Breast epithelium (tissue), 4 donors: ENCODE measurements at regions not wholly inside any gene's neighbourhood (a gene's known extent, or its start where the extent isn't known, plus 50 kb on each side); places are given as distances from the start of the nearest gene placed in this dataset.

Experiments used
- DNase-seq, 2 donors: peaks; one replicate each; pipeline ENCODE4 v3.0.0-alpha.2; 2019; ENCODE audit warnings: low spot score in 2 of 2
- H3K27ac ChIP-seq, 2 donors: fragments of 200-600 bp; sonication (generic) in 1 of 2; one replicate each; pipeline ENCODE4 v1.5.1; 2016 to 2019; ENCODE audit warnings: mild to moderate bottlenecking in 1 of 2
- H3K27me3 ChIP-seq, 2 donors: fragments of 200-600 bp; sonication (generic) in 1 of 2; one replicate each; pipeline versions ENCODE4 v1.5.1 to v1.6.0; 2017 to 2019; ENCODE audit warnings: control low read depth in 1 of 2, mild to moderate bottlenecking in 1 of 2
- H3K36me3 ChIP-seq: fragments of 200-600 bp; one replicate; pipeline ENCODE4 v1.5.1; 2019
- H3K4me1 ChIP-seq, 2 donors: fragments of 200-600 bp; sonication (generic); one replicate each; pipeline ENCODE4 v1.5.1; 2016 to 2019; ENCODE audit warnings: control low read depth in 1 of 2
- H3K4me3 ChIP-seq, 3 donors: fragments of 200-600 bp; sonication (generic); 1 replicate in 2 of 3; 2 replicates in 1 of 3; pipeline ENCODE4 v1.5.1; 2016 to 2019; ENCODE audit warnings: mild to moderate bottlenecking in 3 of 3, moderate library complexity in 2 of 3
- H3K9me3 ChIP-seq, 2 donors: fragments of 200-600 bp; sonication (generic) in 1 of 2; one replicate each; pipeline ENCODE4 v1.5.1; 2016 to 2019; ENCODE audit warnings: control low read depth in 1 of 2
- POLR2A ChIP-seq: fragments of 450-650 bp; IDR thresholded peaks from one replicate; pipeline ENCODE4 v1.6.1; 2016; ENCODE audit warnings: antibody characterized with exemption, mild to moderate bottlenecking, moderate library complexity
- POLR2AphosphoS5 ChIP-seq, 3 donors: sonication (generic); formaldehyde crosslinking; IDR thresholded peaks; one replicate each; pipeline ENCODE4 v1.6.1; 2017; ENCODE audit warnings: antibody characterized with exemption in 3 of 3
- intact Hi-C: fragments of 100-400 bp; cut with DNase I; formaldehyde crosslinking; loops from one replicate; pipeline ENCODE4 v1.15.1; 2023; ENCODE audit warnings: low total_unique reads
- TF ChIP-seq, protein P1 (sequence below), 3 donors: fragments of 450-650 bp; IDR thresholded peaks; one replicate each; pipeline ENCODE4 v1.5.1; 2016 to 2017; ENCODE audit warnings: antibody characterized with exemption in 3 of 3, mild to moderate bottlenecking in 3 of 3, moderate library complexity in 3 of 3

DNA sequence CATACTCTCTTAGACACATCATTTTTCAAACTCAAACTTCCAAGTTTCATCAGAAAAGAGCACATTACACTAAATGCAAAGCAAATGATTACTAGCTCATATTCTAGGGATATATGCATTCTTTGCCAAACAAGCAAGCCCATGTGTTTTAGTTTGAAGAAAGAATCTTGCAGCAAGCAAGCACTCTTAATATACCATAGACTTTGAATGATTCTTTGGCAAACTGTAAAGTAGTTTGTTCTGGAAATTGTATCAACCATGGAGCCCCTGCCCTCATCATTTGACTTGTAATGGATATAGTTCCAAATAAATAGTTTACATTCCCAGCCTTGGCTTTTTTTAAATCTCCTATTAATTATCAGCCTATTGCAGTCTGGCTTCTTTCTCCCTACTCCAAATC is 325.2 kb downstream of the NR2F1-AS1 start:
- TF ChIP-seq, protein P1, sequence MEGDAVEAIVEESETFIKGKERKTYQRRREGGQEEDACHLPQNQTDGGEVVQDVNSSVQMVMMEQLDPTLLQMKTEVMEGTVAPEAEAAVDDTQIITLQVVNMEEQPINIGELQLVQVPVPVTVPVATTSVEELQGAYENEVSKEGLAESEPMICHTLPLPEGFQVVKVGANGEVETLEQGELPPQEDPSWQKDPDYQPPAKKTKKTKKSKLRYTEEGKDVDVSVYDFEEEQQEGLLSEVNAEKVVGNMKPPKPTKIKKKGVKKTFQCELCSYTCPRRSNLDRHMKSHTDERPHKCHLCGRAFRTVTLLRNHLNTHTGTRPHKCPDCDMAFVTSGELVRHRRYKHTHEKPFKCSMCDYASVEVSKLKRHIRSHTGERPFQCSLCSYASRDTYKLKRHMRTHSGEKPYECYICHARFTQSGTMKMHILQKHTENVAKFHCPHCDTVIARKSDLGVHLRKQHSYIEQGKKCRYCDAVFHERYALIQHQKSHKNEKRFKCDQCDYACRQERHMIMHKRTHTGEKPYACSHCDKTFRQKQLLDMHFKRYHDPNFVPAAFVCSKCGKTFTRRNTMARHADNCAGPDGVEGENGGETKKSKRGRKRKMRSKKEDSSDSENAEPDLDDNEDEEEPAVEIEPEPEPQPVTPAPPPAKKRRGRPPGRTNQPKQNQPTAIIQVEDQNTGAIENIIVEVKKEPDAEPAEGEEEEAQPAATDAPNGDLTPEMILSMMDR (IDR thresholded peaks at IDR 0.05) = no peak
- TF ChIP-seq POLR2AphosphoS5 (IDR thresholded peaks at IDR 0.05) = no peak
- no peak for TF ChIP-seq POLR2A

DNA sequence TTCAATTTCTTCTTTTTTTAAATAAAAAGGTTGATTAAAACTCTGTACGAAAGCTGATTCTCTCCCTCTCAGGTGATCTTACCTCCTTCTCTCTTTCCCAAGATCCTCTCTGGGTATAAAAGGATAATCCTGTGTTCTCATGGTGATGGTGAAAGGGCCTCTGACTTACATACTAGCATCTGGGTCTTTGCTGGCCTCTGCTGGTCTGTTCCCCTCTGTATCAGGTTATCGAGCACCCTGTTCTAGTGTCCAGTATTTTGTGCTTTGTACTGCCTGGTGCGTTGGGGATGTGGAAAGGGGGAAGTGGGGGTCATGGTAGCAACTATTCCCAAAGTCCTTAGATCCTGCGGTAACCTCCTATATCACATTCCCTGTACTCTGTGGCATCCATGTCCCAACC is 328.9 kb downstream of the NR2F1-AS1 start:
- H3K27me3 ChIP-seq = no peaks in the 10 kb centered on the region
- H3K27ac ChIP-seq = no peak overlapping the region
- DNase-seq = no peak
- intact Hi-C loops = no loop called here
- H3K4me3 ChIP-seq = no peak overlapping the region
- no peaks in the 10 kb centered on the region for H3K9me3 ChIP-seq
- TF ChIP-seq POLR2AphosphoS5 (IDR thresholded peaks at IDR 0.05) = no peak
- TF ChIP-seq, protein P1 (IDR thresholded peaks at IDR 0.05) = no peak
- TF ChIP-seq POLR2A = no peak
- peaks cover 0 to 3% of the 10 kb centered on the region in 2 donors for H3K4me1 ChIP-seq
- no peaks in the 10 kb centered on the region for H3K36me3 ChIP-seq

More for the DNA sequence above, 325.2 kb downstream of the NR2F1-AS1 start:
- H3K4me1 ChIP-seq = no peaks in the 10 kb centered on the region
- no peaks in the 10 kb centered on the region for H3K9me3 ChIP-seq
- no peak overlapping the region for H3K27ac ChIP-seq
- H3K27me3 ChIP-seq = no peaks in the 10 kb centered on the region
- H3K4me3 ChIP-seq = no peak overlapping the region
- intact Hi-C loops = loop anchor here (5.0 kb wide), 1 partner anchor 483 kb away; no protein-coding TSS in a partner anchor
- no peak for DNase-seq
- no peaks in the 10 kb centered on the region for H3K36me3 ChIP-seq

DNA sequence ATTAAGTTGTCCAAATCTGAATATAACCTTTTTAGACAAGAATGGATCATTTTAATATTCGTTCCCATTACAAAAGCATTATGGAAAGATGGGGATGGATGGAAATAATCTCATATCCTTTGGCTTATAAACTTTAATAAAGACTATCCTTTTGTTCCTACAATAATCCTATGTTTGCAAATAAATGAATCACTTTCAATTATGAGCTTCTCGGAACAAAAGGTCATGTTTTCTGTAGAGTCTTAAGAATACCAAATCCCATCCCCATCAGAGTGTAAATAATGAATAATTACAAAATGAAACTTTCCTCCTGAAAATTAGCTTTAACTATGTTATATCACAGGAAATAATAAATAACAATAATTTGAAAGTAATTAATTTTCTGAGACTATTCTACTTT is 329.7 kb downstream of the NR2F1-AS1 start:
- intact Hi-C loops = no loop called here
- Histone ChIP-seq H3K27me3 (no peaks in the 10 kb centered on the region), H3K4me1 (peaks cover 0 to 3% of the 10 kb centered on the region in 2 donors), H3K4me3 (no peak overlapping the region), H3K27ac (no peak overlapping the region), H3K9me3 (no peaks in the 10 kb centered on the region), H3K36me3 (no peaks in the 10 kb centered on the region)
- no peak for DNase-seq
- TF ChIP-seq, protein P1 (IDR thresholded peaks at IDR 0.05) = no peak
- no peak for TF ChIP-seq POLR2A
- TF ChIP-seq POLR2AphosphoS5 (IDR thresholded peaks at IDR 0.05) = no peak

DNA sequence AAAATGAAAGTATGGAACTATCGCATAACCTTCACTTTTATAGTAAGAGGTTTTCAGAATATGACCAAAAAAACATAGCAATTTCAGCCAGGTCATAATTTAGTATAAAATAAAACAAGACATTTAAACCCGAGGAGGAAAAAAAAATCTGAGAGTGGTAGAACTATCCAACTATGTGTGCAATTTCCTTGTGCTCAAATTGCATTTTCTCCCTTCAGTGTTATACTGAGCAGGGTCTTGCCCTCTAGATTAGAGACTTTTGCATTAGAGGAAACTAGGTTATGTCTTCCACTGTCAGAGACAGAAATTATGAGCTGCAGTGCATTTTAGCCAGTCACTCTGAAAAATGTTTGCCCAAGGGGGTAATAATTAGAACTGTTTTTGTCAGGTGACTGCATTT is 330.6 kb downstream of the NR2F1-AS1 start:
- DNase-seq = no peak
- no peak overlapping the region for H3K4me3 ChIP-seq
- no peak for TF ChIP-seq POLR2A
- TF ChIP-seq, protein P1 (IDR thresholded peaks at IDR 0.05) = no peak
- TF ChIP-seq POLR2AphosphoS5 (IDR thresholded peaks at IDR 0.05) = no peak
- no peaks in the 10 kb centered on the region for H3K27me3 ChIP-seq
- peaks cover 0 to 3% of the 10 kb centered on the region in 2 donors for H3K4me1 ChIP-seq
- H3K9me3 ChIP-seq = no peaks in the 10 kb centered on the region
- intact Hi-C loops = no loop called here
- H3K36me3 ChIP-seq = no peaks in the 10 kb centered on the region
- peak overlapping the region in 1 of 2 donors; percentile 67 for H3K27ac ChIP-seq

DNA sequence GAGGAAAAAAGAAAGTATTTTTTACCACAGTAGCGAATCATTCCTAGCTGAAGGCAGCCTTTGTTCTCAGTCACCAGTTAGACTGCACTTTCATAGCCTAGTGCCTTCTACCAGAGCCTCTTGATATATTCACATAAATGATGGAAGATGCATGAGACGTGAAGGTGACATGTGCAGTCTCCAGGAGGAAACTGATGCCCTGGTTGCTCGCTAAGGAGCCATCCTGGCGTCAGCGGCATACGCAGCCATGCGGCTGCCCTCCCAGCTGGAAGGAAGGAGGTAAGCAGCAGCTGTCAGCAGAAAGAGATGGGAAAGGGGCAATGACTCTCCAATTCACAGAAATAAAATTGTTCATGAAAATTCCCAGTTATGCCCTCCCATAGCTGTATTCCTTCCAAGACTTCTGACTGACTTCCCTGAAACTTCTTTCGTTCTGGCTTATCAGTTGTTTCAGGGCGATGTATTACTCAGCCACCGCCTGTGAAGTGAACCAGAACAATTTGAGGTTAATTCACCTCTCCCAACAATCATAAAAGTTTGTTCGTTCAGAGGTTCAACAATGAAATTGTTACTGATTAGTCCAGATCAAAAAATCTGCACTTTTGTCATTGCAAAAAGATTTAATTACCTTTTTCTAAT is 331.2 kb downstream of the NR2F1-AS1 start:
- no peak for DNase-seq
- no peaks in the 10 kb centered on the region for H3K36me3 ChIP-seq
- intact Hi-C loops = no loop called here
- peaks cover 0 to 3% of the 10 kb centered on the region in 2 donors for H3K4me1 ChIP-seq
- H3K9me3 ChIP-seq = no peaks in the 10 kb centered on the region
- peak overlapping the region; percentile 43 to 67 for H3K27ac ChIP-seq
- H3K27me3 ChIP-seq = no peaks in the 10 kb centered on the region
- TF ChIP-seq, protein P1 (IDR thresholded peaks at IDR 0.05) = no peak
- no peak for TF ChIP-seq POLR2A
- TF ChIP-seq POLR2AphosphoS5 (IDR thresholded peaks at IDR 0.05) = no peak
- H3K4me3 ChIP-seq = peak overlapping the region in 2 of 3 donors; percentile 25 to 56
